IPS-20b (cell line): ENCODE measurements at regions not wholly inside any gene's neighbourhood (a gene's known extent, or its start where the extent isn't known, plus 50 kb on each side); places are given as distances from the start of the nearest gene placed in this dataset.

Experiments used
- H3K27ac ChIP-seq: one replicate; pipeline ENCODE4 v1.5.1; 2013; ENCODE audit warnings: low read length
- H3K27me3 ChIP-seq: 2 replicates; pipeline ENCODE4 v1.6.1; 2013; ENCODE audit warnings: mild to moderate bottlenecking, low read length, inconsistent platforms; ENCODE audit not compliant: insufficient read depth
- H3K36me3 ChIP-seq: 2 replicates; pipeline ENCODE4 v1.6.1; 2013; ENCODE audit warnings: low read depth, mild to moderate bottlenecking, inconsistent platforms, low read length, moderate library complexity; ENCODE audit not compliant: insufficient read depth
- H3K4me1 ChIP-seq: 2 replicates; pipeline ENCODE4 v1.6.1; 2013; ENCODE audit warnings: mild to moderate bottlenecking, control low read depth, inconsistent platforms, low read length, moderate library complexity; ENCODE audit not compliant: insufficient read depth
- H3K4me3 ChIP-seq: 2 replicates; pipeline ENCODE4 v1.5.1; 2013; ENCODE audit warnings: mild to moderate bottlenecking, low read length, inconsistent platforms
- H3K9ac ChIP-seq: 2 replicates; pipeline ENCODE4 v1.6.1; 2013; ENCODE audit warnings: low read depth, mild to moderate bottlenecking, inconsistent platforms, low read length, moderate library complexity
- H3K9me3 ChIP-seq: 2 replicates; pipeline ENCODE4 v1.6.1; 2013; ENCODE audit warnings: mild to moderate bottlenecking, low read depth, low read length, inconsistent platforms; ENCODE audit not compliant: insufficient read depth

DNA sequence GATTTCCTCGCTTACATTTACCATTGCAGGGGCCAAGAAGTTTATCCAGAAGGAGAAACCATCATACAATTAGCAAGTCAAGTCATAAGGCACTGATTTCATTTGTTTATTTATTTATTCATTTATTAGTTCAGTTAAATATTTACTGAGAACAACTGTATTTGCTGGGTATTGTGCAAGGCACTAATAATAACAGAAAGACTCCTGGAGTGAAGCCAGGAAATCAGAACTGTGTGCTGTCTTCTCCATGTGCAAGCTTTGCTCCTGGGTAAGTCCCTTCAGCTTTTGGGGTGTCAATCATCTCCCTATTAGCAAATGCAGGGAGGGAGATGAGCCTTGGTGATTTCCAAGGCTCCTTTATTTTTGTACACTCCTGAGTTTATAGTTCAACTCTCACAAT is 341.6 kb upstream of the MEIS1 start:
- no peak overlapping the region for H3K4me3 ChIP-seq
- no peaks in the 10 kb centered on the region for H3K4me1 ChIP-seq

DNA sequence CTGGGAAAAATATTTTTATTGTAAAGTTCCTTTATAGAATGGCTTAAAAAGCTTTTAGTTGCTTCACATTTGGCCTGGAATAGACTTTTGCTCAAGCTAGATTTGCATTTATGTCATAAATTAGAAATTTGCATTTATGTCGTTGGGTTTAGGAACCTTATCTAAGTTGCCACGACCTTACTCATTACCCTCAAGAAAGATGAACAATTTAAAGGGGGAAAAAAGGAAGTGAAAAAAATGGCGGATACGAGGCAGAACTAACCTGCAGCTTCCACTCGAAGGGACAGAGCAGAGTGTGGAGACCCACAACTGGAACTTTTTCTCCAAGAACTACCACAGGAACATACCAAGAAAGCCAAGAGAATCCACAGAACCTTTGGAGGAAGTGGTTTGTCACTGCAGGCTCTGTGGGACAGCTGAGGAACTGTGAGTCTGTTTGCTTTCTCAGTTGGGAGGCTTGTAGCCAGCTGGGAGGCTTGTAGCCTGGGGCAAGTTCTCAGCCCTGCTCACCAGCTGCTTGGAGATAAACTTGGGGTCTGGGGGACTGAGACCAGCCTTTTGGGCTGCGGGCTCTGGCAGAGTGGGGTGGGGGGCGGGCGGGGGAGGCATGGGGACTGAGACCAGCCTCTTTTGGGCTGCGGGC is 349.9 kb upstream of the MEIS1 start:
- Histone ChIP-seq H3K36me3 (no peaks in the 10 kb centered on the region), H3K27me3 (no peaks in the 10 kb centered on the region), H3K9ac (no peak overlapping the region), H3K9me3 (no peaks in the 10 kb centered on the region), H3K4me3 (no peak overlapping the region), H3K4me1 (no peaks in the 10 kb centered on the region), H3K27ac (no peak overlapping the region)

More for the DNA sequence above, 341.6 kb upstream of the MEIS1 start:
- Histone ChIP-seq H3K36me3 (no peaks in the 10 kb centered on the region), H3K27me3 (no peaks in the 10 kb centered on the region), H3K9ac (no peak overlapping the region), H3K9me3 (no peaks in the 10 kb centered on the region), H3K27ac (no peak overlapping the region)

DNA sequence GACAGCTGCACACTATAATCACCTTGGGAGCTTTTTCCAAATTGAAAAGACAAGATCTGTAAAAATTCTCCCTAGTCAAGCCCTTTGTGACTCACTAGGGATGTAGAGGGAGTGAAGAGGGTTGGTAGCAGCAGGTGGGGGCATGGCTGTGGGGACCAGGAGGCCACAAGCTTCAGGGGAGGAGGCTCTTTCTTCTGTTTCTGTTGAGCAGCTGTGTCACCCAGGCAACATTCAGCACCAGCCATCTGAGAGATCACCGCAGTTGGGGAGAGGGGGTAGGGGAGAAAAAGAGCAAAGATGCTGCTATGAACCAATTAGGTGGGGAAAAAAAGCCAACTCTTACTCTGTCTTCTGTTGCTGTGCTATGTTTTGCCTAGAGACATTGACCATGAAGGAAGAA is 352.3 kb upstream of the MEIS1 start:
- no peaks in the 10 kb centered on the region for H3K9me3 ChIP-seq
- H3K4me1 ChIP-seq: no peaks in the 10 kb centered on the region
- no peak overlapping the region for H3K27ac ChIP-seq
- no peak overlapping the region for H3K9ac ChIP-seq
- H3K36me3 ChIP-seq: no peaks in the 10 kb centered on the region
- no peaks in the 10 kb centered on the region for H3K27me3 ChIP-seq
- H3K4me3 ChIP-seq: no peak overlapping the region

DNA sequence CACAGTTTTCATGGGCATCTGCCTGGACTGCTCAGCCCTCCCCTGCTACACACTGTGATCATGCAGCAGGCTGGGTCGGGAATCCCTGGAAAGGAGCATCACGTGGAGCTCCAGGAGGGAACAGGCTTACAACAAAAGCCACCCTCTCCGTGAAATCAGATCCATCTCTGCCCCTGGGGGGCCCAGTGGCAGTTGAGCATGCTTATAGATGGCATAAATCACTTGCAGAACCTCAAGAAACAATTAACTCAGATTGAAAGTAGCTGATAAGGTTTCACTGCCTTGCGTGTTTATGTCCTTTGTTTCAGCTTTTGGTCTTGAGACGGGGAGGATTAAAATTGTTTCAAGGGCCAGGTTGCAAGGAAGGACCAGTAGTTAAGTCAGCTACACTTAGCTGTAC is 354.8 kb upstream of the MEIS1 start:
- Histone ChIP-seq H3K9me3 (no peaks in the 10 kb centered on the region), H3K4me1 (no peaks in the 10 kb centered on the region), H3K4me3 (no peak overlapping the region), H3K9ac (no peak overlapping the region), H3K36me3 (no peaks in the 10 kb centered on the region), H3K27me3 (no peaks in the 10 kb centered on the region), H3K27ac (no peak overlapping the region)

DNA sequence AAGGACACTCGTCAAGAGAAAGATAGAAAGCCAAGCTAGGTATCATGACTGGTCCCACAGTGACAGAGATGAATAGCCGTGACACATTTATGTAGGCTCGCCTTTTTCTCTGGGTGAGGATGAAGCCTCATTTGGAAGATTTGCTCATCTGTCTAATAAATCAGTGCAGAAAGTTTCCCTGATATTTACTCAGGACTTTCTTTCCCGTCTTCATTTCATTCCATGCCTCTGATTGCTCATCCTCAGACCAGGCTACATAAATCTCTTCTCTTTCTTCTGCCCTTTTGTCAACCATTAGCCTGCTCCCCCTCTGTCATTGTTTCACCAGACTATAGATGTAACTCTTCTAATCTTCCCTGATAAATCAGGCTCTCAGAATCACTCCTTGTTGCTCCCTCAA is 361.8 kb upstream of the MEIS1 start:
- Histone ChIP-seq H3K27me3 (no peaks in the 10 kb centered on the region), H3K9me3 (no peaks in the 10 kb centered on the region), H3K4me3 (no peak overlapping the region), H3K4me1 (peaks cover 10% of the 10 kb centered on the region; the same call in 1 of the 2 replicates), H3K9ac (no peak overlapping the region), H3K36me3 (no peaks in the 10 kb centered on the region), H3K27ac (no peak overlapping the region)

DNA sequence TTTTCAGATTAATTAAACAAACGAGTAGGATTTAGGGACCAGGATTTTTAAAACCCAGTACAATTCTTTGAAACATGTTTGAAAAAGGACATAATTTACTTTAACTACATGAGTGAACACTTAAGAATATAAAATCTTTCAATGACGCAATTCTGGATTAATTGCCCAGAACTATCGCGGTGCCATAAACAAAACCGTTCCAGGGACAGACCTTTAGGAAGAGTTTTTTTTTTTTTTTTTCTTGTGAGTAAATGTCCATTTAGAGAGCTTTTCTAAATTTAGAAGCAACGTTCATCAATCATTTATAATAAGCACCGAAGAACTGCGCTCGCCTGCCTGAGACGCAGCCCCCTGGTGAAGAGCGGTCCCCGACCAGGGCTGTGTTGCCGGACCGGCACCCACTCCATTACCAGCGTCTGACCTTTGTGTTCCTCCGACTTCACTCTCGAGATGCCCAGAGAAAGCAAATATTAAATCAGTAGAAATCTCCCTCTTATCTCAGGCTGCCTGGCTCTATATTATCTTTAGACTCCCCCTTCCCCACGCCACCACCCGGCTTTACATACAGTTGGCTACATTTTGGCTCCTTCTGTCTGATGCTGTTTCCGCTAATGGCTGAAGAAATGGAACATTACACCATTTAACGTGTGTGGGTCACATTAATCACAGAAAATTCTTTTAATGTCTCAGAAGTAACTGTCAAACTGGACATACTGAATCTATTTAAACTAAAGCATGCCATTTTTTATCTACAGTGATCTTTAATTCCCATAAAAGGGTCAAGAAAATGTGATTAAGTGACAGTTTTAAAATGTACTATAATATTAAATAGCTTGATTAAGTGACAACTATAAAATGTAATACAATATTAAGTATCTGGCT is 364.0 kb upstream of the MEIS1 start:
- Histone ChIP-seq H3K9ac (no peak overlapping the region), H3K27me3 (no peaks in the 10 kb centered on the region), H3K27ac (no peak overlapping the region), H3K9me3 (no peaks in the 10 kb centered on the region), H3K4me1 (peaks cover 13% of the 10 kb centered on the region; the same call in 1 of the 2 replicates), H3K36me3 (no peaks in the 10 kb centered on the region), H3K4me3 (no peak overlapping the region)

DNA sequence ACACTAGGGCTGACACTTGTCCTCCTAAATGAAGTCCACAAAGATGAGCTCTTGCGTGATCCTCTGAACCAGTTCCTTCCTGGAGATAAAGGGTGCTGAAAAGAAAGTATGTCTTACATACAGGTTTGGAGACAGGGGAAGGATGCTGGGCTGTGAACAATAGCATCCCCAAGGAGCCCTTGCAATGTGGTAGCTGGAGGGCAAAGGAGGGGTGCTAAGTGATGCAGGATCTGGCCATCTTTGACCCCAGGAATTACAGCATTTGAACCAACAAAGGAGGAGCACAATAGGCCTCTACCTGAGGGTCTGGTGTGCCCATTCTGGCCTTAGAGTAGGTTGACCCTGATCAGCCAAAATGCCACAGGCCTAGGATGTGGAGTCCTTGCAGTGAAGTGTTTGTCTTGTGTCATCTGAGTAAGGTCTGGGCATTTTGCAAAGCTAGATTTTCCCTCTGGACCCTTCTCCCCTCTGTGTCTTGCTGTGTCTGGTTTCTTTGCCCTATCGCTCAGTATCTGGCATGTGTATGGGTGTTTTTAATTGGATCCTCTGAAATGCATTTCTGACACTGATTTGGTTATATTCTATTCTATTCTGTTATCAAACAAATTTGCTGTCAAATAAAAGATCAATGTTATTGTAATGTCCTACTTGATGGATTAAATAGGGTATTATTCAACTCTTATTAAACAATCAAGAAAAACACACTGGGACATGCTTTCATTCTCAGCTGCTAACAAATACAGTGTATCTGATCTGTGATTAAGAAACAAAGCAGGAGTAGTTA is 364.8 kb upstream of the MEIS1 start:
- Histone ChIP-seq H3K27me3 (no peaks in the 10 kb centered on the region), H3K9me3 (no peaks in the 10 kb centered on the region), H3K36me3 (no peaks in the 10 kb centered on the region), H3K4me3 (no peak overlapping the region), H3K9ac (no peak overlapping the region), H3K27ac (no peak overlapping the region), H3K4me1 (peaks cover 13% of the 10 kb centered on the region; the same call in 1 of the 2 replicates)

DNA sequence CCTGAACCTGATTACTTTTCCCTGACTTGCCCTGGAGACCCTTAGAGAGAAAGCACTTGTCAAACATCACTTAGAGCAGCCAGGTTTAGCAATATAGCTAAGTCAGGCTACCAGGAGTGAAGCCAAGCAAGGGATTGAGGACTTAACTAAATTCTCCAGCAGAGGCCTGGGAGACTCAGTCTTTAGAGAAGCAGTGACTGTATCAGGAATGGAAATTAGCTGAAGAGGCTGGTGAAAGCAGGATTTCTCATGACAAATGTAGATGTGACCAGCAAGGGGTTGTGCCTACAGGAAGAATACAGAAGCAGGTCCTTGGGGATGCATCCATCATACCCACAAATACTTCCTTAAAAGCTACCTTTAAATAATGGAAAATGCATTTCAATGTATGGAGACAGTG is 368.9 kb upstream of the MEIS1 start:
- Histone ChIP-seq H3K4me1 (peaks cover 13% of the 10 kb centered on the region; the same call in 1 of the 2 replicates), H3K9me3 (no peaks in the 10 kb centered on the region), H3K27ac (no peak overlapping the region), H3K4me3 (no peak overlapping the region), H3K36me3 (no peaks in the 10 kb centered on the region), H3K9ac (no peak overlapping the region), H3K27me3 (no peaks in the 10 kb centered on the region)

DNA sequence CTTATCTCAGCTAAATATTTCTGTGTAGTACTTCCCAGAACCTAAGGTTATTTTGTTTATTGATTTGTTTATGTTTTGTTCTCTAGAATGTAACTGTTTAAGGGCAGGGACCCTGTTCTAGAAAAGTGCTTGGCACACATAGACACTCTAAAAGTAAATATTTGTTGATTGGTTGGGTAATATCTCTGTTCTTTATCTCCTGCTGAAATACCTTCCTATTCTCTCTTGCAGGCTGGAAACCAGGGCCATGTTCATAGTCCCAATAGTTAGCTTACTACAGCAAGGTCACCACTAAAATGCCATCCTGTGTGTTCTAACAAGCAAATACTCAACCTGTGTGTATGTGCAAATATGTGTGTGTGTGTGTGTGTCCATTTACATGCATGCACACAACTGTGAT is 375.6 kb upstream of the MEIS1 start:
- Histone ChIP-seq H3K4me3 (no peak overlapping the region), H3K36me3 (no peaks in the 10 kb centered on the region), H3K4me1 (no peaks in the 10 kb centered on the region), H3K27me3 (no peaks in the 10 kb centered on the region), H3K27ac (no peak overlapping the region), H3K9ac (no peak overlapping the region), H3K9me3 (no peaks in the 10 kb centered on the region)

DNA sequence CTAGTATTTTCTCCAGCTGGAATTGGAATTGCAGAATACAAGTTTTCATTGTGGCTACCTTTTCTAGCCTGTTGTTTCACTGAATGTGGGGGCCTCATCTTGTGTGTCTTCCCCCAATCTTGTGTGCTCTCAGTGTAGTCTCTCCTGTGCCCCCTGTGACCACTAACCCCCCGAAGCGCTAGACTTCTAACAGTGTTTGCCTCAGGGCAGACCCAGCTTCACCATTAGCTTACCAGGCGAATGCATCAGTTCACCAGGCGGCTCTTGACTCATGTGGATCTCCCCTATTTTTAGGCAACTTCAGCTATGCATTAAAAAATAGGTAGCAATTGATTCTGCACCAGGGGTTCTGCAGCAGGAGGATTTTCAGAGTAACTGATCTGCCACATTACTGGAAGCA is 376.2 kb upstream of the MEIS1 start:
- H3K36me3 ChIP-seq: no peaks in the 10 kb centered on the region
- no peaks in the 10 kb centered on the region for H3K27me3 ChIP-seq
- H3K4me3 ChIP-seq: no peak overlapping the region
- H3K9ac ChIP-seq: no peak overlapping the region
- no peak overlapping the region for H3K27ac ChIP-seq
- H3K4me1 ChIP-seq: no peaks in the 10 kb centered on the region
- no peaks in the 10 kb centered on the region for H3K9me3 ChIP-seq

DNA sequence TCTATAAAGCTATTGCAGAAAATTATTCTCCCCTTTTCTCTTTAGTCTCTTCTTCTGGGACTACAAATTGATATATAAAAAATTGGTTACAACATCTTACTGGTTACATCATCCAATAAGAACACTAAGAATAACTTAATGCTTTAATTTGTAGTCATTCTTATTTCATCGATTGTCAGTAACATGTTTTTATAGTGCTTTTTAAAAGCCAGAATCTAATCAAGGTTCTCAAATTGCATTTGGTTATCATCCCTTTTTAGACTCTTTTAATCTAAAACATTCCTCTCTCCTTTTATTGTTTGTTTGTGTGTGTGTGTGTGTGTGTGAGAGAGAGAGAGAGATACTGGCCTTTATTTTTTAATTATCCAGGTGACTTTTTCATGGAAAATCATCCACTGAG is 377.1 kb upstream of the MEIS1 start:
- Histone ChIP-seq H3K27ac (no peak overlapping the region), H3K4me3 (no peak overlapping the region), H3K27me3 (no peaks in the 10 kb centered on the region), H3K9ac (no peak overlapping the region), H3K36me3 (no peaks in the 10 kb centered on the region), H3K4me1 (no peaks in the 10 kb centered on the region), H3K9me3 (no peaks in the 10 kb centered on the region)
